Adrenal gland (tissue), 5 donors: ENCODE measurements at regions not wholly inside any gene's neighbourhood (a gene's known extent, or its start where the extent isn't known, plus 50 kb on each side); places are given as distances from the start of the nearest gene placed in this dataset.

Source experiments
- CTCF ChIP-seq, 6 experiments: fragments of 450-650 bp in 4 of 6; fragments of 200-600 bp in 2 of 6; sonication (generic) in 1 of 6; IDR thresholded peaks; 1 replicate in 5 of 6; 2 replicates in 1 of 6; pipeline versions ENCODE4 v1.5.1 to v1.8.0; 2016 to 2021; ENCODE audit warnings: antibody characterized with exemption in 6 of 6, mild to moderate bottlenecking in 2 of 6, moderate library complexity in 1 of 6
- POLR2A ChIP-seq, 2 donors: fragments of 450-650 bp; IDR thresholded peaks; one replicate each; pipeline ENCODE4 v1.6.1; 2017; ENCODE audit warnings: antibody characterized with exemption in 2 of 2, mild to moderate bottlenecking in 2 of 2, moderate library complexity in 1 of 2
- donor health status: DM: no; HTN: no; CAD: no.

GRCh38 chr11:45751430-45751829 lies 53.5 kb upstream of the SLC35C1 start:
- no peak for TF ChIP-seq POLR2A (IDR thresholded peaks at IDR 0.05)
- no peak for TF ChIP-seq CTCF (IDR thresholded peaks at IDR 0.05)
